Loucy (cell line): ENCODE measurements at regions not wholly inside any gene's neighbourhood (a gene's known extent, or its start where the extent isn't known, plus 50 kb on each side); places are given as distances from the start of the nearest gene placed in this dataset.

ENCODE experiments used
- CTCF ChIP-seq: fragments of 200-600 bp; sonication (generic); conservative IDR thresholded peaks from 2 replicates; pipeline ENCODE4 v1.5.1; 2014; ENCODE audit warnings: mild to moderate bottlenecking, antibody characterized with exemption, low read length
- EZH2phosphoT487 ChIP-seq: fragments of 200-600 bp; IDR thresholded peaks from 2 replicates; pipeline ENCODE4 v1.6.1; 2018; ENCODE audit warnings: antibody characterized with exemption, mild to moderate bottlenecking, moderate library complexity, borderline replicate concordance

- TF ChIP-seq CTCF (no peak), EZH2phosphoT487 (no peak)
Observed at GRCh38 chr15:39479911-39480310, 101.0 kb upstream of the THBS1 start.
